Astrocyte (in vitro differentiated cells and primary cell): ENCODE measurements at regions not wholly inside any gene's neighbourhood (a gene's known extent, or its start where the extent isn't known, plus 50 kb on each side); places are given as distances from the start of the nearest gene placed in this dataset.

Source experiments
- DNase-seq: peaks from one replicate; pipeline ENCODE4 v3.0.0-alpha.2; 2010; ENCODE audit warnings: low read depth
- FAIRE-seq: peaks from 2 replicates; lab custom pipeline; 2011; peaks lifted over from hg19 to GRCh38; lab: Jason Lieb, UNC
- H2AFZ ChIP-seq: 2 replicates; pipeline ENCODE4 v1.6.0; 2012; ENCODE audit warnings: low read depth, low read length, inconsistent platforms
- H3K27ac ChIP-seq: 2 replicates; pipeline ENCODE4 v1.5.1; 2011; ENCODE audit warnings: low read depth, low read length, inconsistent platforms
- H3K27me3 ChIP-seq: 2 replicates; pipeline ENCODE4 v1.6.0; 2011; ENCODE audit warnings: low read length, inconsistent platforms; ENCODE audit not compliant: insufficient read depth
- H3K36me3 ChIP-seq: 2 replicates; pipeline ENCODE4 v1.5.1; 2011; ENCODE audit warnings: low read length, inconsistent platforms; ENCODE audit not compliant: insufficient read depth
- H3K4me1 ChIP-seq: 2 replicates; pipeline ENCODE4 v1.5.1; 2011; ENCODE audit warnings: low read length, inconsistent platforms; ENCODE audit not compliant: insufficient read depth
- H3K4me2 ChIP-seq: 2 replicates; pipeline ENCODE4 v1.6.0; 2012; ENCODE audit warnings: low read length, inconsistent platforms
- H3K4me3 ChIP-seq: 2 replicates; pipeline ENCODE4 v1.5.1; 2011; ENCODE audit warnings: low read depth, mild to moderate bottlenecking, low read length, inconsistent platforms; ENCODE audit not compliant: insufficient read depth
- H3K79me2 ChIP-seq: 2 replicates; pipeline ENCODE4 v1.6.0; 2012; ENCODE audit warnings: mild to moderate bottlenecking, low read length, inconsistent platforms; ENCODE audit not compliant: insufficient read depth
- H3K9ac ChIP-seq: 2 replicates; pipeline ENCODE4 v1.6.0; 2012; ENCODE audit warnings: mild to moderate bottlenecking, low read length, inconsistent platforms
- H3K9me3 ChIP-seq: 2 replicates; pipeline ENCODE4 v1.5.1; 2012; ENCODE audit warnings: low read depth, mild to moderate bottlenecking, low read length, inconsistent platforms; ENCODE audit not compliant: insufficient read depth
- H4K20me1 ChIP-seq: 2 replicates; pipeline ENCODE4 v1.6.0; 2012; ENCODE audit warnings: low read length, inconsistent platforms; ENCODE audit not compliant: insufficient read depth
- H3K27ac Mint-ChIP-seq: one replicate; pipeline ENCODE4 v1.8.0; 2021; ENCODE audit warnings: mild to moderate bottlenecking, mixed read lengths; ENCODE audit not compliant: unreplicated experiment
- H3K27me3 Mint-ChIP-seq: one replicate; pipeline ENCODE4 v1.8.0; 2021; ENCODE audit warnings: low read depth, mixed read lengths; ENCODE audit not compliant: unreplicated experiment
- H3K36me3 Mint-ChIP-seq: one replicate; pipeline ENCODE4 v1.8.0; 2021; ENCODE audit warnings: low read depth, mixed read lengths; ENCODE audit not compliant: unreplicated experiment
- H3K4me1 Mint-ChIP-seq: one replicate; pipeline ENCODE4 v1.8.0; 2021; ENCODE audit warnings: low read depth, mixed read lengths; ENCODE audit not compliant: unreplicated experiment
- H3K4me3 Mint-ChIP-seq: one replicate; pipeline ENCODE4 v1.8.0; 2021; ENCODE audit warnings: mild to moderate bottlenecking, moderate library complexity, mixed read lengths; ENCODE audit not compliant: unreplicated experiment
- H3K9me3 Mint-ChIP-seq: one replicate; pipeline ENCODE4 v1.8.0; 2021; ENCODE audit warnings: mild to moderate bottlenecking, mixed read lengths; ENCODE audit not compliant: unreplicated experiment
- EZH2 ChIP-seq: IDR thresholded peaks from 2 replicates; pipeline ENCODE4 v1.6.1; 2012; ENCODE audit warnings: mild to moderate bottlenecking, low read length, inconsistent platforms; ENCODE audit not compliant: insufficient read depth
- TF ChIP-seq, protein P1 (sequence below): IDR thresholded peaks from 2 replicates; pipeline ENCODE4 v1.5.1; 2011; ENCODE audit warnings: low read depth, mild to moderate bottlenecking, inconsistent platforms, low read length, moderate library complexity; ENCODE audit not compliant: insufficient read depth

- Mint-ChIP-seq H3K27me3 (peaks cover 56% of the 10 kb centered on the region), H3K4me3 (no peak overlapping the region), H3K4me1 (peaks cover 5% of the 10 kb centered on the region), H3K9me3 (peaks cover 3% of the 10 kb centered on the region), H3K27ac (no peak overlapping the region), H3K36me3 (no peaks in the 10 kb centered on the region)
- FAIRE-seq: no peak
- no peaks in the 10 kb centered on the region for H3K4me1 ChIP-seq
- H3K9ac ChIP-seq: no peak overlapping the region
- no peaks in the 10 kb centered on the region for H3K79me2 ChIP-seq
- H2AFZ ChIP-seq: no peak overlapping the region
- no peaks in the 10 kb centered on the region for H3K36me3 ChIP-seq
- TF ChIP-seq, protein P1, sequence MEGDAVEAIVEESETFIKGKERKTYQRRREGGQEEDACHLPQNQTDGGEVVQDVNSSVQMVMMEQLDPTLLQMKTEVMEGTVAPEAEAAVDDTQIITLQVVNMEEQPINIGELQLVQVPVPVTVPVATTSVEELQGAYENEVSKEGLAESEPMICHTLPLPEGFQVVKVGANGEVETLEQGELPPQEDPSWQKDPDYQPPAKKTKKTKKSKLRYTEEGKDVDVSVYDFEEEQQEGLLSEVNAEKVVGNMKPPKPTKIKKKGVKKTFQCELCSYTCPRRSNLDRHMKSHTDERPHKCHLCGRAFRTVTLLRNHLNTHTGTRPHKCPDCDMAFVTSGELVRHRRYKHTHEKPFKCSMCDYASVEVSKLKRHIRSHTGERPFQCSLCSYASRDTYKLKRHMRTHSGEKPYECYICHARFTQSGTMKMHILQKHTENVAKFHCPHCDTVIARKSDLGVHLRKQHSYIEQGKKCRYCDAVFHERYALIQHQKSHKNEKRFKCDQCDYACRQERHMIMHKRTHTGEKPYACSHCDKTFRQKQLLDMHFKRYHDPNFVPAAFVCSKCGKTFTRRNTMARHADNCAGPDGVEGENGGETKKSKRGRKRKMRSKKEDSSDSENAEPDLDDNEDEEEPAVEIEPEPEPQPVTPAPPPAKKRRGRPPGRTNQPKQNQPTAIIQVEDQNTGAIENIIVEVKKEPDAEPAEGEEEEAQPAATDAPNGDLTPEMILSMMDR: no peak
- no peak for TF ChIP-seq EZH2
- H3K27me3 ChIP-seq: no peaks in the 10 kb centered on the region
- no peak overlapping the region for H3K27ac ChIP-seq
- no peak overlapping the region for H3K4me2 ChIP-seq
- no peaks in the 10 kb centered on the region for H4K20me1 ChIP-seq
- H3K4me3 ChIP-seq: no peak overlapping the region
- H3K9me3 ChIP-seq: no peaks in the 10 kb centered on the region
- no peak for DNase-seq
These were observed 81.8 kb upstream of the LINGO1 start for GRCh38 chr15:77714555-77714954.

- H3K27ac Mint-ChIP-seq: no peak overlapping the region
- DNase-seq: no peak
- H3K4me1 ChIP-seq: no peaks in the 10 kb centered on the region
- no peak overlapping the region for H3K4me2 ChIP-seq
- no peak overlapping the region for H3K4me3 Mint-ChIP-seq
- H3K4me3 ChIP-seq: no peak overlapping the region
- H3K27me3 ChIP-seq: no peaks in the 10 kb centered on the region
- no peak for FAIRE-seq
- no peak overlapping the region for H3K9ac ChIP-seq
- TF ChIP-seq, protein P1: no peak
- TF ChIP-seq EZH2: no peak
- no peak overlapping the region for H3K27ac ChIP-seq
- no peaks in the 10 kb centered on the region for H3K36me3 ChIP-seq
- peaks cover 3% of the 10 kb centered on the region for H3K9me3 Mint-ChIP-seq
- no peaks in the 10 kb centered on the region for H3K36me3 Mint-ChIP-seq
- H3K9me3 ChIP-seq: no peaks in the 10 kb centered on the region
- no peaks in the 10 kb centered on the region for H4K20me1 ChIP-seq
- peaks cover 5% of the 10 kb centered on the region for H3K4me1 Mint-ChIP-seq
- no peaks in the 10 kb centered on the region for H3K79me2 ChIP-seq
- no peak overlapping the region for H2AFZ ChIP-seq
- peaks cover 60% of the 10 kb centered on the region for H3K27me3 Mint-ChIP-seq
These were observed 81.3 kb upstream of the LINGO1 start for GRCh38 chr15:77714023-77714422.

- no peaks in the 10 kb centered on the region for H3K36me3 ChIP-seq
- no peak overlapping the region for H3K4me2 ChIP-seq
- no peaks in the 10 kb centered on the region for H3K9me3 ChIP-seq
- no peak overlapping the region for H3K27ac ChIP-seq
- FAIRE-seq (no peak), DNase-seq (no peak)
- H3K4me1 ChIP-seq: no peaks in the 10 kb centered on the region
- TF ChIP-seq, protein P1: no peak
- no peak for TF ChIP-seq EZH2
- Mint-ChIP-seq H3K4me3 (no peak overlapping the region), H3K27me3 (peaks cover 67% of the 10 kb centered on the region), H3K9me3 (peaks cover 3% of the 10 kb centered on the region), H3K27ac (no peak overlapping the region), H3K36me3 (no peaks in the 10 kb centered on the region), H3K4me1 (peaks cover 5% of the 10 kb centered on the region)
- H4K20me1 ChIP-seq: no peaks in the 10 kb centered on the region
- H3K27me3 ChIP-seq: no peaks in the 10 kb centered on the region
- H3K79me2 ChIP-seq: no peaks in the 10 kb centered on the region
- H3K9ac ChIP-seq: no peak overlapping the region
- H3K4me3 ChIP-seq: no peak overlapping the region
- no peak overlapping the region for H2AFZ ChIP-seq
These were observed 80.6 kb upstream of the LINGO1 start for GRCh38 chr15:77713281-77713680.
